Kidney (tissue), 13 donors: ENCODE measurements at regions not wholly inside any gene's neighbourhood (a gene's known extent, or its start where the extent isn't known, plus 50 kb on each side); places are given as distances from the start of the nearest gene placed in this dataset.

Experiments used
- DNase-seq, 5 donors: peaks; one replicate each; pipeline ENCODE4 v3.0.0-alpha.2; 2013 to 2020
- FAIRE-seq: peaks from 2 replicates; lab custom pipeline; 2012; peaks lifted over from hg19 to GRCh38; lab: Jason Lieb, UNC
- H3K27ac ChIP-seq, 2 donors: one replicate each; pipeline ENCODE4 v1.7.0; 2013; ENCODE audit warnings: low read depth in 2 of 2, low read length in 2 of 2, inconsistent platforms in 1 of 2
- H3K27me3 ChIP-seq: one replicate; pipeline ENCODE4 v1.7.1; 2013; ENCODE audit warnings: low read length, inconsistent platforms; ENCODE audit not compliant: control insufficient read depth, insufficient read depth
- H3K36me3 ChIP-seq, 3 donors: one replicate each; pipeline versions ENCODE4 v1.7.0 to v1.7.1; 2013; ENCODE audit warnings: low read length in 3 of 3, control low read depth in 1 of 3, inconsistent platforms in 1 of 3; ENCODE audit not compliant: insufficient read depth in 3 of 3, control insufficient read depth in 2 of 3
- H3K4me1 ChIP-seq, 3 donors: one replicate each; pipeline versions ENCODE4 v1.7.0 to v1.7.1; 2013; ENCODE audit warnings: low read length in 3 of 3, inconsistent platforms in 1 of 3, low read depth in 1 of 3; ENCODE audit not compliant: control insufficient read depth in 2 of 3, insufficient read depth in 2 of 3
- H3K4me3 ChIP-seq, 3 donors: one replicate each; pipeline versions ENCODE4 v1.7.0 to v1.8.1; 2013; ENCODE audit warnings: low read length in 3 of 3, control low read depth in 1 of 3, inconsistent platforms in 1 of 3
- H3K9ac ChIP-seq, 3 donors: one replicate each; pipeline versions ENCODE4 v1.7.0 to v1.7.1; 2013; ENCODE audit warnings: low read length in 3 of 3, control low read depth in 1 of 3, inconsistent platforms in 1 of 3
- H3K9me3 ChIP-seq, 3 donors: one replicate each; pipeline versions ENCODE4 v1.7.0 to v1.7.1; 2013; ENCODE audit warnings: low read length in 3 of 3, control low read depth in 1 of 3, inconsistent platforms in 1 of 3; ENCODE audit not compliant: control insufficient read depth in 2 of 3, insufficient read depth in 1 of 3
- CTCF ChIP-seq: IDR thresholded peaks from 3 replicates; pipeline ENCODE4 v1.5.1; 2012; ENCODE audit warnings: mild to moderate bottlenecking, moderate library complexity, borderline replicate concordance; ENCODE audit not compliant: insufficient read depth; ENCODE audit errors: extremely low read depth
- intact Hi-C: fragments of 100-400 bp; cut with DNase I; formaldehyde crosslinking; loops from one replicate; pipeline ENCODE4 v1.11.1; 2022
- donor health status: control.
- donor health status: control.
- donor health status: control.
- donor health status: control.
- donor health status: control.
- donor health status: DM: yes; HTN: yes; CAD: no.
- donor health status: Normal renal cell carcinoma (clear cell type).

GRCh38 chr15:31954374-31955172 is 75.7 kb upstream of the CHRNA7 start:
- no peak for TF ChIP-seq CTCF
- no peaks in the 10 kb centered on the region for H3K4me1 ChIP-seq
- FAIRE-seq: no peak

GRCh38 chr15:31955734-31956133 is 74.6 kb upstream of the CHRNA7 start:
- no peak overlapping the region for H3K4me3 ChIP-seq
- H3K27ac ChIP-seq: no peak overlapping the region
- no peak for TF ChIP-seq CTCF
- DNase-seq: no peak
- H3K4me1 ChIP-seq: no peaks in the 10 kb centered on the region
- H3K9me3 ChIP-seq: peaks cover 0 to 12% (median 0%) of the 10 kb centered on the region in 3 donors
- FAIRE-seq: no peak
- H3K9ac ChIP-seq: no peak overlapping the region
- intact Hi-C loops: no loop called here
- H3K36me3 ChIP-seq: no peaks in the 10 kb centered on the region
- no peaks in the 10 kb centered on the region for H3K27me3 ChIP-seq

More at GRCh38 chr15:31954374-31955172, 75.7 kb upstream of the CHRNA7 start:
- no peak for DNase-seq
- Histone ChIP-seq H3K4me3 (no peak overlapping the region), H3K27me3 (no peaks in the 10 kb centered on the region), H3K36me3 (no peaks in the 10 kb centered on the region), H3K9ac (no peak overlapping the region), H3K9me3 (peaks cover 0 to 12% (median 0%) of the 10 kb centered on the region in 3 donors), H3K27ac (no peak overlapping the region)
- intact Hi-C loops: no loop called here

GRCh38 chr15:31957581-31957980 is 72.7 kb upstream of the CHRNA7 start:
- Histone ChIP-seq H3K4me1 (no peaks in the 10 kb centered on the region), H3K9me3 (peaks cover 0 to 12% (median 0%) of the 10 kb centered on the region in 3 donors), H3K36me3 (no peaks in the 10 kb centered on the region), H3K9ac (no peak overlapping the region), H3K27ac (no peak overlapping the region), H3K27me3 (no peaks in the 10 kb centered on the region), H3K4me3 (no peak overlapping the region)
- no peak for TF ChIP-seq CTCF
- DNase-seq: no peak
- intact Hi-C loops: no loop called here
- no peak for FAIRE-seq
